HUES48 (cell line): ENCODE measurements at regions not wholly inside any gene's neighbourhood (a gene's known extent, or its start where the extent isn't known, plus 50 kb on each side); places are given as distances from the start of the nearest gene placed in this dataset.

Source experiments
- H3K27ac ChIP-seq: one replicate; pipeline ENCODE4 v1.7.0; 2013; ENCODE audit warnings: low read depth, low read length, inconsistent platforms
- H3K27me3 ChIP-seq: 2 replicates; pipeline ENCODE4 v1.6.1; 2013; ENCODE audit warnings: mild to moderate bottlenecking, low read length; ENCODE audit not compliant: control insufficient read depth, insufficient read depth
- H3K36me3 ChIP-seq: 2 replicates; pipeline ENCODE4 v1.6.1; 2013; ENCODE audit warnings: low read length; ENCODE audit not compliant: control insufficient read depth, insufficient read depth
- H3K4me1 ChIP-seq: 2 replicates; pipeline ENCODE4 v1.6.1; 2013; ENCODE audit warnings: mild to moderate bottlenecking, low read length; ENCODE audit not compliant: control insufficient read depth, insufficient read depth
- H3K4me3 ChIP-seq: 2 replicates; pipeline ENCODE4 v1.5.1; 2013; ENCODE audit warnings: mild to moderate bottlenecking, low read depth, low read length
- H3K9ac ChIP-seq: 2 replicates; pipeline ENCODE4 v1.6.1; 2013; ENCODE audit warnings: mild to moderate bottlenecking, low read depth, low read length, moderate library complexity
- H3K9me3 ChIP-seq: 2 replicates; pipeline ENCODE4 v1.6.1; 2013; ENCODE audit warnings: low read length; ENCODE audit not compliant: control insufficient read depth, insufficient read depth

DNA sequence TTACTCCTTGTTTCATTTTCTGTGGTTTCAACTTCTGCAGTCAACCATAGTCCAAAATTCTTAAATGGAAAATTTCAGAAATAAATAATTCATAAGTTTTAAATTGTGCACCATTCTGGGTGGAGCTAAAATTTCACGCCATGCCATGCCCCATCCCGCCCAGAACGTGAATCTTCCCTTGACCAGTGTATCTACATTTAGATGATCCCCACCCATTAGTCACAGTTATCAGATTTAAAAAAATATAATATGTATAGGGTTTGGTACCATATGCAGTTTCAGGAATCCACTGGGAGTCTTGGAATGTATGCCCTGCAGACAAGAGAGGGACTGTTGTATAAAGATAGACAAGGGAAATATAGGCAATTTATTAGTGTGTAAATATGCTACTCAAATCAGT is 759.7 kb upstream of the ZNF608 start:
- no peaks in the 10 kb centered on the region for H3K9me3 ChIP-seq
- H3K4me3 ChIP-seq, result no peak overlapping the region
- H3K27ac ChIP-seq, result no peak overlapping the region
- no peaks in the 10 kb centered on the region for H3K36me3 ChIP-seq
- no peaks in the 10 kb centered on the region for H3K27me3 ChIP-seq
- peaks cover 7% of the 10 kb centered on the region for H3K4me1 ChIP-seq
- no peak overlapping the region for H3K9ac ChIP-seq

DNA sequence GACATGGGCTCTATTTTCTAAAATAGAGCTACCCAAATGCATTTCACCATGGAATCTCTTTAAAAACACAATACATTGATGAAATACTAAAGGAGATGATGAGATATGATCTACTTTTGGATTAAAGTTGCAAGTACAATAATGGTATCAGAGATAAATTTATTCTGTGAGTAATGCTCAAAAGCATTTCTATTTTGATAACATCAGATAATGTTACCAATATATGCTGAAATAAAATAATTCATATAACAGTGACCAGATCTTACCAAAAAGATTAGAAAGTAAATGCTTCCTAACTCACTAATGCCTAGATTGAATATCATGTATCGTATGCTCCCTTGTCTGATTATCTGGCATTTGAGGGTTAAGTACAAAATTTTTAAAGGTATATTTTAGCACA is 761.8 kb upstream of the ZNF608 start:
- no peak overlapping the region for H3K4me3 ChIP-seq
- no peak overlapping the region for H3K9ac ChIP-seq
- H3K36me3 ChIP-seq, result no peaks in the 10 kb centered on the region
- no peaks in the 10 kb centered on the region for H3K27me3 ChIP-seq
- H3K9me3 ChIP-seq, result no peaks in the 10 kb centered on the region
- peaks cover 7% of the 10 kb centered on the region for H3K4me1 ChIP-seq
- H3K27ac ChIP-seq, result no peak overlapping the region

GRCh38 chr5:125510651-125511050 is 764.2 kb upstream of the ZNF608 start:
- peaks cover 7% of the 10 kb centered on the region for H3K4me1 ChIP-seq
- no peak overlapping the region for H3K4me3 ChIP-seq
- no peak overlapping the region for H3K27ac ChIP-seq
- H3K9me3 ChIP-seq, result no peaks in the 10 kb centered on the region
- no peaks in the 10 kb centered on the region for H3K36me3 ChIP-seq
- no peak overlapping the region for H3K9ac ChIP-seq
- H3K27me3 ChIP-seq, result no peaks in the 10 kb centered on the region

- Histone ChIP-seq H3K4me1 (peaks cover 20% of the 10 kb centered on the region), H3K9me3 (no peaks in the 10 kb centered on the region), H3K9ac (no peak overlapping the region), H3K27ac (no peak overlapping the region), H3K36me3 (no peaks in the 10 kb centered on the region), H3K27me3 (no peaks in the 10 kb centered on the region), H3K4me3 (no peak overlapping the region)
These were observed 771.6 kb upstream of the ZNF608 start for GRCh38 chr5:125517973-125518550.

DNA sequence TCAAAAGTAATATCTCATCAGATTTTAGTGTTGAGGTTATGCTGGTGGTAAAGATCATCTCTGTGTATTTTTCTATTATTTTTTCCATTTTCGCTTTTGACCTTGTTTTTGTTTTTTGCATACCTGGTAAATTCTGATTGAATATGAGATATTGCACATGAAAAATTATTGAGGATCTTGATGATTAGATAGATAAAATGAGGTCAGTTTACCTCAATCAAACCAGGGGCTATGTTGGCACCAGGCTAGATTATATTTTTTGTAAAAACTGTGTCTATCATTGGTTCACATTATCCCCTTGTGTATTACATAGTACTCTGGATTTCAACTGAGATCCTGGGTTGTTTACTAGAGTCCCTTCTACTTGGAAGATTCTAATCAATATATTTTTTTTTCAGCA is 774.9 kb upstream of the ZNF608 start:
- Histone ChIP-seq H3K27me3 (no peaks in the 10 kb centered on the region), H3K4me1 (peaks cover 14% of the 10 kb centered on the region), H3K9ac (no peak overlapping the region), H3K4me3 (no peak overlapping the region), H3K27ac (no peak overlapping the region), H3K36me3 (no peaks in the 10 kb centered on the region), H3K9me3 (no peaks in the 10 kb centered on the region)

DNA sequence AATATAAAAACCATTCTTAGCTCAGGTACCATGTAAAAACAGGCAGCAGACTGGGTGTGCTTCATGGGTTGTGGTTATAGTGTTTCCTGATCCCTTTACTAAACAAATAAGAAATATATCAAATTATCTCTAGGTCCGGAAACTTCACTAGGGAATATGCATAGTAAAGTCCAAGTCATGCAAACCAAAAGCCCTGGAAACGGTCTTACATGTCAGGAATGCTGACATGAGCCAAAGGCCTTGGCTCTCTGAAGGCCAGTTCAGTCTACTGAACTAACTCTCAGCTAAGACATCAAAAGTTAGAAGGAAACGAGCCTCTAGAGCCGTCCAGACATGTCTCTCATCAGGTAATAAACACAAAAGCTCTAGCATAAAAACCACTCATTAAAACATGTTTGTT is 778.9 kb upstream of the ZNF608 start:
- Histone ChIP-seq H3K27me3 (no peaks in the 10 kb centered on the region), H3K4me3 (no peak overlapping the region), H3K9ac (no peak overlapping the region), H3K27ac (no peak overlapping the region), H3K4me1 (peaks cover 9% of the 10 kb centered on the region; the same call in 1 of the 2 replicates), H3K9me3 (no peaks in the 10 kb centered on the region), H3K36me3 (no peaks in the 10 kb centered on the region)

- peaks cover 9% of the 10 kb centered on the region; the same call in 1 of the 2 replicates for H3K4me1 ChIP-seq
- no peak overlapping the region for H3K9ac ChIP-seq
- no peak overlapping the region for H3K4me3 ChIP-seq
- no peaks in the 10 kb centered on the region for H3K36me3 ChIP-seq
- H3K27ac ChIP-seq, result no peak overlapping the region
- no peaks in the 10 kb centered on the region for H3K9me3 ChIP-seq
- no peaks in the 10 kb centered on the region for H3K27me3 ChIP-seq
These were observed 780.5 kb upstream of the ZNF608 start for GRCh38 chr5:125526966-125527365.

- H3K36me3 ChIP-seq, result no peaks in the 10 kb centered on the region
These were observed 782.4 kb upstream of the ZNF608 start for GRCh38 chr5:125528881-125529280.

GRCh38 chr5:125530833-125531615 is 784.6 kb upstream of the ZNF608 start:
- Histone ChIP-seq H3K27ac (no peak overlapping the region), H3K27me3 (no peaks in the 10 kb centered on the region), H3K36me3 (no peaks in the 10 kb centered on the region), H3K4me3 (no peak overlapping the region), H3K4me1 (peaks cover 9% of the 10 kb centered on the region; the same call in 1 of the 2 replicates), H3K9ac (no peak overlapping the region), H3K9me3 (no peaks in the 10 kb centered on the region)

More at GRCh38 chr5:125528881-125529280, 782.4 kb upstream of the ZNF608 start:
- Histone ChIP-seq H3K4me1 (peaks cover 9% of the 10 kb centered on the region; the same call in 1 of the 2 replicates), H3K27ac (no peak overlapping the region), H3K4me3 (no peak overlapping the region), H3K9me3 (no peaks in the 10 kb centered on the region), H3K9ac (no peak overlapping the region), H3K27me3 (no peaks in the 10 kb centered on the region)

GRCh38 chr5:125536095-125536494 is 789.7 kb upstream of the ZNF608 start:
- no peak overlapping the region for H3K9ac ChIP-seq
- H3K36me3 ChIP-seq, result no peaks in the 10 kb centered on the region
- no peaks in the 10 kb centered on the region for H3K9me3 ChIP-seq
- no peak overlapping the region for H3K4me3 ChIP-seq
- H3K27me3 ChIP-seq, result no peaks in the 10 kb centered on the region
- no peak overlapping the region for H3K27ac ChIP-seq
- no peaks in the 10 kb centered on the region for H3K4me1 ChIP-seq

GRCh38 chr5:125536582-125536981 is 790.1 kb upstream of the ZNF608 start:
- Histone ChIP-seq H3K27me3 (no peaks in the 10 kb centered on the region), H3K36me3 (no peaks in the 10 kb centered on the region), H3K27ac (no peak overlapping the region), H3K9me3 (no peaks in the 10 kb centered on the region), H3K4me1 (no peaks in the 10 kb centered on the region), H3K4me3 (no peak overlapping the region), H3K9ac (no peak overlapping the region)
